Kidney epithelial cell (primary cell): ENCODE measurements at regions not wholly inside any gene's neighbourhood (a gene's known extent, or its start where the extent isn't known, plus 50 kb on each side); places are given as distances from the start of the nearest gene placed in this dataset.

Experiments used
- DNase-seq: peaks from one replicate; pipeline ENCODE4 v3.0.0-alpha.2; 2010; ENCODE audit warnings: low read depth
- H3K27me3 ChIP-seq: 2 replicates; pipeline ENCODE4 v1.6.0; 2011; ENCODE audit warnings: low read length; ENCODE audit not compliant: control insufficient read depth, insufficient read depth
- H3K36me3 ChIP-seq: 2 replicates; pipeline ENCODE4 v1.5.1; 2011; ENCODE audit warnings: low read length; ENCODE audit not compliant: control insufficient read depth, insufficient read depth
- H3K4me3 ChIP-seq: 2 replicates; pipeline ENCODE4 v1.5.1; 2011; ENCODE audit warnings: low read depth, mild to moderate bottlenecking, control low read depth, low read length
- TF ChIP-seq, protein P1 (sequence below): IDR thresholded peaks from 2 replicates; pipeline ENCODE4 v1.5.1; 2011; ENCODE audit warnings: mild to moderate bottlenecking, moderate library complexity, low read length, control low read depth, inconsistent platforms; ENCODE audit not compliant: insufficient read depth, poor library complexity, severe bottlenecking

DNA sequence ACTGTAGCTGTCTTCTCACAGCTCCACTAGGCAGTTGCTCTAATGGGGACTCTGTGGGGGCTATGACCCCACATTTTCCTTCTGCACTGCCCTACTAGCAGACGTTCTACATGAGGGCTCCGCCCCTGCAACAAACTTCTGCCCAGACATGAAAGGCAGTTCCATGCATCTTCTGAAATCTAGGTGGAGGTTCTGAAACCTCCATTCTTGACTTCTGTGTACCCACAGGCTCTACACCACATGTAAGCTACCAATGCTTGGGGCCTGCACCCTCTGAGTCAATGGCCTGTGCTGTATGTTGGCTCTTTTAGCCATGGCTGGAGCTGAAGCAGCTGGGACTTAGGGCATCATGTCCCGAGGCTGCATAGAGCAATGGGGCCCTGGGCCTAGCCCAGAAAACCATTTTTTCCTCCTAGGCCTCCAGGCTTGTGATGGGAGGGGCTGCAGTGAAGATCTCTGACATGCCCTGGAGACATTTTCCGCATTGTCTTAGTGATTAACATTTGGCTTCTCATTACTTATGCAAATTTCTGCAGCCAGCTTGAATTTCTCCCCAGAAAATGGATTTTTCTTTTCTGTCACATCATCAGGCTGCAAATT is 123.0 kb downstream of the MYCN start:
- Histone ChIP-seq H3K4me3 (no peak overlapping the region), H3K36me3 (no peaks in the 10 kb centered on the region), H3K27me3 (no peaks in the 10 kb centered on the region)
- DNase-seq, result no peak
- TF ChIP-seq, protein P1, sequence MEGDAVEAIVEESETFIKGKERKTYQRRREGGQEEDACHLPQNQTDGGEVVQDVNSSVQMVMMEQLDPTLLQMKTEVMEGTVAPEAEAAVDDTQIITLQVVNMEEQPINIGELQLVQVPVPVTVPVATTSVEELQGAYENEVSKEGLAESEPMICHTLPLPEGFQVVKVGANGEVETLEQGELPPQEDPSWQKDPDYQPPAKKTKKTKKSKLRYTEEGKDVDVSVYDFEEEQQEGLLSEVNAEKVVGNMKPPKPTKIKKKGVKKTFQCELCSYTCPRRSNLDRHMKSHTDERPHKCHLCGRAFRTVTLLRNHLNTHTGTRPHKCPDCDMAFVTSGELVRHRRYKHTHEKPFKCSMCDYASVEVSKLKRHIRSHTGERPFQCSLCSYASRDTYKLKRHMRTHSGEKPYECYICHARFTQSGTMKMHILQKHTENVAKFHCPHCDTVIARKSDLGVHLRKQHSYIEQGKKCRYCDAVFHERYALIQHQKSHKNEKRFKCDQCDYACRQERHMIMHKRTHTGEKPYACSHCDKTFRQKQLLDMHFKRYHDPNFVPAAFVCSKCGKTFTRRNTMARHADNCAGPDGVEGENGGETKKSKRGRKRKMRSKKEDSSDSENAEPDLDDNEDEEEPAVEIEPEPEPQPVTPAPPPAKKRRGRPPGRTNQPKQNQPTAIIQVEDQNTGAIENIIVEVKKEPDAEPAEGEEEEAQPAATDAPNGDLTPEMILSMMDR, result no peak

DNA sequence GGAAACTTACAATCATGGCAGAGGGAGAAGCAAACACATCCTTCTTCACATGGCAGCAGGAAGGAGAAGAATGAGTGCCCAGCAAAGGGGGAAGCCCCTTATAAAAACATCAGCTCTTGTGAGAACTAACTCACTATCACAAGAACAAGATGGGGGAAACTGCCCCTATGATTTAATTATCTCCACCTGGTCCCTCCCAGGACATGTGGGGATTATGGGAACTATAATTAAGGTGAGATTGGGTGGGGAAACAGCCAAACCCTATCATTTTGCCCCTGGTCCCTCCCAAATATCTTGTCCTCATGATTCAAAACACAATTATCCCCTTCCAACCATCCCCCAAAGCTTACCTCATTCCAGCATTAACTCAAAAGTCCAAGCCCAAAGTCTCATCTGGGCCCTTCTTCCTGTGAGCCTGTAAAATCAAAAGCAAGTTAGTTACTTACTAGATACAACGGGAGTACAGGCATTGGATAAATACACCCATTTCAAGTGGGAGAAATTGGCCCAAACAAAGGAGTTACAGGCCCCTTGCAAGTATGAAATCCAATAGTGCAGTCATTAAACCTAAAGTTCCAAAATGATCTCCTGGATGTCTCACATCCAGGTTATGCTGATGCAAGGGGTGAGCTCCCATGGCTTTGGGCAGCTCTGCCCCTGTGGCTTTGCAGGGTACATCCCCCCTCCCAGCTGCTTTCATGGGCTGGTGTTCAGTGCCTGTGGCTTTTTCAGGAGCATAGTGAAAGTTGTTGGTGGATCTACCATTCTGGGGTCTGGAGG is 122.3 kb downstream of the MYCN start:
- Histone ChIP-seq H3K4me3 (no peak overlapping the region), H3K27me3 (no peaks in the 10 kb centered on the region), H3K36me3 (no peaks in the 10 kb centered on the region)
- no peak for DNase-seq
- TF ChIP-seq, protein P1, result no peak

DNA sequence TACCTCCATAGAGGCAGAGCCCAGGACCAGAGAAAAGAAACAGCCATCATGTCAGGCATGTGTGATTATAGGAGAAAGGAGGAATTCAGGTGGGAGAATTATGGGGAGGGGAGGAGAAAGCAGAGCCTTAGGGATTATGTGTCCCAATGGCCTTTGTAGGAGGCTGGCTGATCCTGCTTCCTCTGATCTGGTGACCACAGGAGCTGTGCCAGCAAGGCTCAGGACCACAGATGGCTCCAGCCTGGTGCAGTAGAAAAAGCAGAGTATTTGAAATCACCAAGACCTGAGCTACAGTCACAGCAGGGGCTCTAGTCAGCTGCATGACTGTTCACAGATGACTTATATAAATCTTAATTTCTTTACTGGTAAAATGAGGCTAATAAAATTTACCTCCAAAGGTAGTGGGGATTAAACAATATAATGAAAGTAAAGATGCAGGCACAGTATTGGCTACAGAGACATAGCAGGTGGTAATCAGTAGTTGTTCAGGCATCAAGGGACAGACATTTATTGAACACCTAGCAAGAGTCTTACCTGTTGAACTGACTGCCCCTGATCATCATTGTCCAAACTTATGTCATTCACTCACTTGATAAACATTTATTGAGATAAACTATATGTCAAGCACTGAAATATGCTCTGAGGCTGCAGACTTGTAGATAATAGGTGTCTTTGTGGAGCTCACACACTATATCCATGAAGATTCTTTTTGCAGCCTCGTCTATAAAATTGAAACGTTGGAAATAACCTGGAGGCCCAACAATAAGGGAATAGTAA is 121.3 kb downstream of the MYCN start:
- TF ChIP-seq, protein P1, result no peak
- Histone ChIP-seq H3K27me3 (no peaks in the 10 kb centered on the region), H3K36me3 (no peaks in the 10 kb centered on the region)

DNA sequence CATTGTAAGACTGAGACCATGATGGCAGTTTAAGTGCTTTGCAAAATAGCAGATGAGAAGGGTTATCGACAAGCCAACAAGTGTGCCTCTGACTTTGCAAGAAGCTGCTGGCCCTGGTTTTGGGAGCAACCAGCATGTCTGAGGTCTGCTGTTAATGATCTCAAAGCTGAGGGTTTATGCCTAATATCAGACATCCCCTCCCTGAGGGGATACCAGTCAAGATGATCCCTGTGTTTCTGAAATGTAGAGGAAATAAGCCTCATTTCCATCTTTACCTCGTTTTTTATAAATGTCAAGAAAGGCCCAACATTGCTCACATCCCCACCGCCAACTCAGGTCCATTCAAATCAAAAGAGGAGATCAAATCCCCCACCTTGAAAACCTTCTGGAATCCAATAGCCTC is 120.6 kb downstream of the MYCN start:
- no peaks in the 10 kb centered on the region for H3K27me3 ChIP-seq
- TF ChIP-seq, protein P1, result no peak
- DNase-seq, result no peak
- no peak overlapping the region for H3K4me3 ChIP-seq
- H3K36me3 ChIP-seq, result no peaks in the 10 kb centered on the region

More for the DNA sequence above, 121.3 kb downstream of the MYCN start:
- DNase-seq, result no peak
- no peak overlapping the region for H3K4me3 ChIP-seq

DNA sequence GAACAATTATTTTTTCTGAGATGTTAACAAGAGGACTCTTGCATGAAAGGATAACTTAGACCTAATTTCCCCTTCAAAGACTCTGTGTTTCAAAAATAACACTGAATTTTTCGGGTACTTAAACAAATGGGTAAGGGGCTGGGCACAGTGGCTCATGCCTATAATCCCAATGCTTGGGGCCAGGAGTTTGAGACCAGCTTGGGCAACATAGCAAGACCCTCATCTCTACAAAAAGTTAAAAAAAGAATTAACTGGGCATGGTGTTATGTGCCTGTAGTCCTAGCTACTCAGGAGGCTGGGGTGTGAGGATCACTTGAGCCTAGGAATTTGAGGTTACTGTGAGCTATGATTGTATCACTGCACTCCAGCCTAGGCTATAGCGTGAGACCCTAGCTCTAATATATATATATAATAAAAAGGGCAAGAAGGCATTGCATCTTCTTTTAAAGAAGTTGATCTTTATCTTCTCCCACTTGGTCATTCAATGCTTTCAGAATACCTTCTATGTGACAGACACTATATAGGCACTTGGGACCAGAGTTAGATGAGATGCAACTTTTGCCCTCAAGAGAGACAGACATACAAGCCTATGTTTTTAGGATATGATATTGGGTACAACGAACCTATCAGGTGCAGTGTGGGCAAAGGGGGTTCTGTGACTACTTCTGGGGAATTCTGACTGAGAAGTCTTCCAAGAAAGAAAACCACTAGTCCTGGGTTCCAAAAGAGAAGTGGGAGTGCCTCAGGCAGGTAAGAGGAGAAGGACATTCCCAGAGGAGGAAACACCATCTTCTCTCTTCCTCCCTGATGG is 120.0 kb downstream of the MYCN start:
- Histone ChIP-seq H3K36me3 (no peaks in the 10 kb centered on the region), H3K27me3 (no peaks in the 10 kb centered on the region), H3K4me3 (no peak overlapping the region)
- TF ChIP-seq, protein P1, result no peak
- no peak for DNase-seq
